A549 (cell line): ENCODE measurements at regions not wholly inside any gene's neighbourhood (a gene's known extent, or its start where the extent isn't known, plus 50 kb on each side); places are given as distances from the start of the nearest gene placed in this dataset.
"Not testable (repeated sequence)": the region's sequence is repeated elsewhere in the genome, so short reads cannot be mapped to it uniquely, and the experiment has no call there.

Source experiments
- ATAC-seq, 2 experiments: fragments of 200-7000 bp in 1 of 2; fragments of >200 bp in 1 of 2; cut with Nextera tagmentation in 1 of 2; cut with Tn5 transposase in 1 of 2; 3 replicates each; pipeline versions ENCODE4 v1.8.0 to v1.9.1; 2018 to 2020; ENCODE audit warnings: mild to moderate bottlenecking in 1 of 2, moderate library complexity in 1 of 2
- CTCF ChIA-PET: fragments of 300-600 bp; sonication (Branson Sonifier 250); formaldehyde crosslinking; extraction: SDS; loops from one replicate; lab custom pipeline; 2021; ENCODE audit warnings: antibody characterized with exemption, inconsistent platforms; lab: Yijun Ruan, JAX
- POLR2A ChIA-PET: fragments of 350-600 bp; formaldehyde crosslinking; extraction: SDS; loops from one replicate; lab custom pipeline; 2021; ENCODE audit warnings: antibody characterized with exemption, inconsistent platforms; lab: Yijun Ruan, JAX
- DNase-seq, 2 experiments: peaks; one replicate each; pipeline versions ENCODE4 v3.0.0 to v3.0.0-alpha.2; 2011 to 2016; ENCODE audit warnings: low read depth in 1 of 2, low spot score in 1 of 2
- FAIRE-seq: peaks from 2 replicates; lab custom pipeline; 2011; peaks lifted over from hg19 to GRCh38; lab: Jason Lieb, UNC
- H3K27ac ChIP-seq, 2 experiments: fragments of >200 bp; sonication (Bioruptor Twin); formaldehyde crosslinking; 3 replicates each; pipeline ENCODE4 v1.5.1; 2016 to 2017
- H3K4me1 ChIP-seq: fragments of >200 bp; sonication (Bioruptor Twin); formaldehyde crosslinking; 3 replicates; pipeline ENCODE4 v1.6.1; 2016
- H3K4me2 ChIP-seq: fragments of >200 bp; sonication (Bioruptor Twin); formaldehyde crosslinking; 3 replicates; pipeline ENCODE4 v1.6.1; 2016
- H3K4me3 ChIP-seq: fragments of >200 bp; sonication (Bioruptor Twin); formaldehyde crosslinking; 3 replicates; pipeline ENCODE4 v1.5.1; 2016
- H3K9me3 ChIP-seq: fragments of >200 bp; sonication (Bioruptor Twin); formaldehyde crosslinking; 3 replicates; pipeline ENCODE4 v1.6.1; 2016
- CBX2 ChIP-seq: fragments of 200-600 bp; sonication (generic); IDR thresholded peaks from 2 replicates; pipeline ENCODE4 v1.6.1; 2016; ENCODE audit warnings: low read depth, mild to moderate bottlenecking, borderline replicate concordance
- CEBPB ChIP-seq, 2 experiments: fragments of >200 bp in 1 of 2; sonication (Bioruptor Twin) in 1 of 2; formaldehyde crosslinking in 1 of 2; IDR thresholded peaks; 2 replicates each; pipeline ENCODE4 v1.6.1; 2012 to 2016
- CHD4 ChIP-seq: fragments of 200-600 bp; sonication (generic); IDR thresholded peaks from 2 replicates; pipeline ENCODE4 v1.6.1; 2016; ENCODE audit warnings: antibody characterized with exemption, mild to moderate bottlenecking, borderline replicate concordance
- EHMT2 ChIP-seq: fragments of 200-600 bp; sonication (generic); IDR thresholded peaks from 2 replicates; pipeline ENCODE4 v1.6.1; 2016; ENCODE audit warnings: antibody characterized with exemption, low read depth, mild to moderate bottlenecking, moderate library complexity
- ESRRA ChIP-seq: fragments of 150-350 bp; IDR thresholded peaks from 2 replicates; pipeline ENCODE4 v1.6.1; 2014; ENCODE audit warnings: mild to moderate bottlenecking, low read length, borderline replicate concordance
- FOSB ChIP-seq: fragments of 250-450 bp; sonication (Bioruptor Pico); IDR thresholded peaks from 2 replicates; pipeline ENCODE4 v1.5.0; 2020; ENCODE audit warnings: mild to moderate bottlenecking, moderate library complexity
- HEYL ChIP-seq: fragments of 250-450 bp; sonication (Bioruptor Pico); IDR thresholded peaks from 2 replicates; pipeline ENCODE4 v1.8.0; 2021; ENCODE audit warnings: mild to moderate bottlenecking, moderate library complexity
- HMGXB4 ChIP-seq: fragments of 250-450 bp; sonication (Bioruptor Pico); IDR thresholded peaks from 2 replicates; pipeline ENCODE4 v1.5.0; 2021; ENCODE audit warnings: mild to moderate bottlenecking, moderate library complexity, borderline replicate concordance
- HOXA7 ChIP-seq: fragments of 250-450 bp; sonication (Bioruptor Pico); IDR thresholded peaks from 2 replicates; pipeline ENCODE4 v1.5.0; 2020; ENCODE audit warnings: mild to moderate bottlenecking, moderate library complexity
- MAX ChIP-seq: IDR thresholded peaks from 2 replicates; pipeline ENCODE4 v1.6.1; 2012
- MAZ ChIP-seq: fragments of 150-350 bp; IDR thresholded peaks from 2 replicates; pipeline ENCODE4 v1.6.1; 2014; ENCODE audit warnings: antibody characterized with exemption, low read depth, low read length, borderline replicate concordance
- MYC ChIP-seq: IDR thresholded peaks from 2 replicates; pipeline ENCODE4 v1.6.1; 2012; ENCODE audit warnings: mild to moderate bottlenecking, inconsistent platforms, low read length, improper control_type of control experiment, borderline replicate concordance
- NR3C1 ChIP-seq: fragments of >200 bp; sonication (Bioruptor Twin); formaldehyde crosslinking; IDR thresholded peaks from 3 replicates; pipeline ENCODE4 v1.6.1; 2017
- POLR2AphosphoS2 ChIP-seq: conservative IDR thresholded peaks from 2 replicates; pipeline ENCODE4 v1.6.1; 2012; ENCODE audit warnings: low read length, improper control_type of control experiment, inconsistent platforms
- RAD21 ChIP-seq, 2 experiments: fragments of >200 bp in 1 of 2; sonication (Bioruptor Twin) in 1 of 2; formaldehyde crosslinking in 1 of 2; IDR thresholded peaks in 1 of 2; conservative IDR thresholded peaks in 1 of 2; 2 replicates in 1 of 2; 3 replicates in 1 of 2; pipeline ENCODE4 v1.6.1; 2012 to 2018; ENCODE audit warnings: inconsistent platforms in 1 of 2
- SMC3 ChIP-seq: fragments of >200 bp; sonication (Bioruptor Twin); formaldehyde crosslinking; IDR thresholded peaks from 3 replicates; pipeline ENCODE4 v1.6.1; 2018; ENCODE audit warnings: inconsistent platforms
- SREBF2 ChIP-seq: fragments of 450-650 bp; IDR thresholded peaks from 2 replicates; pipeline ENCODE4 v1.6.1; 2014; ENCODE audit warnings: mild to moderate bottlenecking, moderate library complexity
- ZC3H11A ChIP-seq: fragments of 450-650 bp; IDR thresholded peaks from 2 replicates; pipeline ENCODE4 v1.6.1; 2014; ENCODE audit warnings: antibody characterized with exemption, mild to moderate bottlenecking
- ZFP36 ChIP-seq: fragments of 450-650 bp; IDR thresholded peaks from 2 replicates; pipeline ENCODE4 v1.6.1; 2014; ENCODE audit warnings: borderline replicate concordance; ENCODE audit not compliant: partially characterized antibody
- WGBS: methylation state at CpG from one replicate; pipeline ENCODE4 v1.1.6; 2017; ENCODE audit errors: missing lambda C conversion rate; 5-methylcytosine and 5-hydroxymethylcytosine counted together
- TF ChIP-seq, protein P1 (sequence below): fragments of >200 bp; sonication (Bioruptor Twin); formaldehyde crosslinking; IDR thresholded peaks from 3 replicates; pipeline ENCODE4 v1.5.1; 2016
- TF ChIP-seq, protein P2 (sequence below): fragments of >200 bp; sonication (Bioruptor Twin); formaldehyde crosslinking; IDR thresholded peaks from 3 replicates; pipeline ENCODE4 v1.6.1; 2016

GRCh38 chr19:21668072-21668773 lies 99.2 kb downstream of the ZNF100 start:
- DNase-seq, CTCF ChIA-PET, ATAC-seq, H3K4me2 ChIP-seq, H3K4me3 ChIP-seq, POLR2A ChIA-PET, FAIRE-seq, H3K27ac ChIP-seq, H3K9me3 ChIP-seq, H3K4me1 ChIP-seq: not testable (repeated sequence)
- WGBS: 0% methylated on average over 3 of the region's 3 CpGs

DNA sequence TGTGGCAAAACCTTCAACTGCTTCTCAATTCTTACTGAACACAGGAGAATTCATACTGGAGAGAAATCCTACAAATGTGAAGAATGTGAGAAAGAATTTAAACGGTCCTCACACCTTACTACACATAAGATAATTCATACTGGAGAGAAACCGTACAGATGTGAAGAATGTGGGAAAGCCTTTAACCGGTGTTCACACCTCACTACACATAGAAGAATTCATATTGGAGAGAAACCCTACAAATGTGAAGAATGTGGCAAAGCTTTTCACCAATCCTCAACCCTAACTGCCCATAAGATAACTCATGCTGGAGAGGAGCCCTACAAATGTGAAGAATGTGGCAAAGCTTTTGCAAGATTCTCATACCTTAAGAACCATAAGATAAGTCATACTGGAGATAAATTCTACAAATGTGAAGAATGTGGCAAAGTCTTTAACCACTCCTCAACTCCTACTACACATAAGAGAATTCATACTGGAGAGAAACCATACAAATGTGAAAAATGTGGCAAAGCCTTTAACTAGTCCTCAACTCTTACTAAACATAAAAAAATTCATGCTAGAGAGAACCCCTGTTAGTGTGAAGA lies 111.7 kb downstream of the ZNF100 start:
- Histone ChIP-seq H3K9me3 (no peaks in the 10 kb centered on the region), H3K4me1 (no peaks in the 10 kb centered on the region)
- DNase-seq: no peak
- ChIA-PET CTCF (no interaction called here), POLR2A (no interaction called here)
- TF ChIP-seq EHMT2 (no peak), ZC3H11A (no peak), HMGXB4 (CRISPR knock-in tag) (no peak), FOSB (no peak)
- TF ChIP-seq, protein P1, sequence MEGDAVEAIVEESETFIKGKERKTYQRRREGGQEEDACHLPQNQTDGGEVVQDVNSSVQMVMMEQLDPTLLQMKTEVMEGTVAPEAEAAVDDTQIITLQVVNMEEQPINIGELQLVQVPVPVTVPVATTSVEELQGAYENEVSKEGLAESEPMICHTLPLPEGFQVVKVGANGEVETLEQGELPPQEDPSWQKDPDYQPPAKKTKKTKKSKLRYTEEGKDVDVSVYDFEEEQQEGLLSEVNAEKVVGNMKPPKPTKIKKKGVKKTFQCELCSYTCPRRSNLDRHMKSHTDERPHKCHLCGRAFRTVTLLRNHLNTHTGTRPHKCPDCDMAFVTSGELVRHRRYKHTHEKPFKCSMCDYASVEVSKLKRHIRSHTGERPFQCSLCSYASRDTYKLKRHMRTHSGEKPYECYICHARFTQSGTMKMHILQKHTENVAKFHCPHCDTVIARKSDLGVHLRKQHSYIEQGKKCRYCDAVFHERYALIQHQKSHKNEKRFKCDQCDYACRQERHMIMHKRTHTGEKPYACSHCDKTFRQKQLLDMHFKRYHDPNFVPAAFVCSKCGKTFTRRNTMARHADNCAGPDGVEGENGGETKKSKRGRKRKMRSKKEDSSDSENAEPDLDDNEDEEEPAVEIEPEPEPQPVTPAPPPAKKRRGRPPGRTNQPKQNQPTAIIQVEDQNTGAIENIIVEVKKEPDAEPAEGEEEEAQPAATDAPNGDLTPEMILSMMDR: no peak
- TF ChIP-seq, all 56 proteins: peak for 0
- H3K4me2 ChIP-seq: no peak overlapping the region
- no peak for ATAC-seq
- no peak overlapping the region for H3K27ac ChIP-seq
- H3K4me3 ChIP-seq: no peak overlapping the region
- 0% methylated on average over 3 of the region's 3 CpGs for WGBS
- no peak for FAIRE-seq

- H3K27ac ChIP-seq, ATAC-seq, H3K4me2 ChIP-seq, CTCF ChIA-PET, H3K9me3 ChIP-seq, FAIRE-seq, H3K4me3 ChIP-seq, POLR2A ChIA-PET, DNase-seq, H3K4me1 ChIP-seq: not testable (repeated sequence)
- under 1% methylated on average over 3 of the region's 3 CpGs for WGBS
Observed at GRCh38 chr19:21651478-21651877, 115.9 kb downstream of the ZNF100 start.

- ATAC-seq: no peak
- FAIRE-seq: no peak
- Histone ChIP-seq H3K4me2 (no peak overlapping the region), H3K4me3 (no peak overlapping the region), H3K4me1 (no peaks in the 10 kb centered on the region), H3K9me3 (no peaks in the 10 kb centered on the region)
- no peak for DNase-seq
- TF ChIP-seq NR3C1 (no peak), CEBPB (IDR thresholded peaks at IDR 0.05) (no peak), HEYL (CRISPR knock-in tag) (no peak), CHD4 (no peak), RAD21 (conservative IDR thresholded peaks at IDR 0.05 in 1 of 2, IDR thresholded peaks at IDR 0.05 in 1 of 2) (no peak), ZFP36 (no peak), HOXA7 (no peak), MAZ (no peak), ESRRA (no peak), ZC3H11A (no peak), EHMT2 (no peak), SREBF2 (no peak), MYC (no peak), SMC3 (no peak), MAX (no peak), POLR2AphosphoS2 (no peak), CBX2 (no peak)
- TF ChIP-seq, protein P2, sequence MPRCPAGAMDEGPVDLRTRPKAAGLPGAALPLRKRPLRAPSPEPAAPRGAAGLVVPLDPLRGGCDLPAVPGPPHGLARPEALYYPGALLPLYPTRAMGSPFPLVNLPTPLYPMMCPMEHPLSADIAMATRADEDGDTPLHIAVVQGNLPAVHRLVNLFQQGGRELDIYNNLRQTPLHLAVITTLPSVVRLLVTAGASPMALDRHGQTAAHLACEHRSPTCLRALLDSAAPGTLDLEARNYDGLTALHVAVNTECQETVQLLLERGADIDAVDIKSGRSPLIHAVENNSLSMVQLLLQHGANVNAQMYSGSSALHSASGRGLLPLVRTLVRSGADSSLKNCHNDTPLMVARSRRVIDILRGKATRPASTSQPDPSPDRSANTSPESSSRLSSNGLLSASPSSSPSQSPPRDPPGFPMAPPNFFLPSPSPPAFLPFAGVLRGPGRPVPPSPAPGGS: no peak
- TF ChIP-seq, all 56 proteins: peak for 0
- 0% methylated on average over 1 of the region's 1 CpG for WGBS
- no peak overlapping the region for H3K27ac ChIP-seq
- ChIA-PET POLR2A (no interaction called here), CTCF (no interaction called here)
Observed at GRCh38 chr19:21638776-21639175, 128.6 kb downstream of the ZNF100 start.
